PC-9 (cell line): ENCODE measurements at regions not wholly inside any gene's neighbourhood (a gene's known extent, or its start where the extent isn't known, plus 50 kb on each side); places are given as distances from the start of the nearest gene placed in this dataset.

Experiments used
- BruUV-seq: library from RNA; stranded (reverse); fragments of 400-500 nt; replicated peaks from 2 replicates; lab custom pipeline; 2021; lab: Mats Ljungman, UMichigan
- CTCF ChIA-PET: fragments of 300-600 bp; sonication (Branson Sonifier 250); formaldehyde crosslinking; loops from one replicate; lab custom pipeline; 2022; ENCODE audit warnings: antibody characterized with exemption; lab: Charles Lee
- POLR2A ChIA-PET: fragments of 300-600 bp; sonication (Branson Sonifier 250); formaldehyde crosslinking; loops from one replicate; lab custom pipeline; 2022; ENCODE audit warnings: antibody characterized with exemption; ENCODE audit not compliant: unreplicated experiment; lab: Charles Lee
- DNase-seq, 2 experiments: peaks; one replicate each; pipeline versions ENCODE4 v3.0.0 to v3.0.0-alpha.2; 2015 to 2022; ENCODE audit warnings: mixed read lengths in 1 of 2
- H2AFZ ChIP-seq: fragments of 200-600 bp; sonication (generic); 2 replicates; pipeline ENCODE4 v1.8.1; 2017; ENCODE audit warnings: antibody characterized with exemption
- H3F3A ChIP-seq: fragments of 200-600 bp; sonication (generic); 2 replicates; pipeline ENCODE4 v1.8.1; 2017; ENCODE audit warnings: antibody characterized with exemption, mild to moderate bottlenecking, low read depth; ENCODE audit not compliant: insufficient read depth
- H3K27ac ChIP-seq: fragments of 200-600 bp; sonication (generic); 2 replicates; pipeline ENCODE4 v1.6.1; 2016; ENCODE audit warnings: mixed run types
- H3K27me3 ChIP-seq: fragments of 200-600 bp; sonication (generic); 2 replicates; pipeline ENCODE4 v1.6.1; 2016; ENCODE audit warnings: low read depth, mixed run types; ENCODE audit not compliant: insufficient read depth
- H3K36me3 ChIP-seq: fragments of 200-600 bp; sonication (generic); 2 replicates; pipeline ENCODE4 v1.6.1; 2016; ENCODE audit warnings: low read depth, mixed run types
- H3K4me1 ChIP-seq: fragments of 200-600 bp; sonication (generic); replicated peaks from 2 replicates; pipeline ENCODE4 v1.6.1; 2016; ENCODE audit warnings: mixed run types; ENCODE audit not compliant: insufficient read depth
- H3K4me2 ChIP-seq: fragments of 200-600 bp; sonication (generic); 2 replicates; pipeline ENCODE4 v1.6.1; 2017; ENCODE audit warnings: mixed run types
- H3K4me3 ChIP-seq: fragments of 200-600 bp; sonication (generic); 2 replicates; pipeline ENCODE4 v1.6.1; 2016; ENCODE audit warnings: mixed run types
- H3K79me2 ChIP-seq: fragments of 200-600 bp; sonication (generic); 2 replicates; pipeline ENCODE4 v1.6.1; 2017; ENCODE audit warnings: low read depth, mixed run types
- H3K9me2 ChIP-seq: fragments of 200-600 bp; sonication (generic); 2 replicates; pipeline ENCODE4 v1.8.1; 2017; ENCODE audit warnings: mild to moderate bottlenecking; ENCODE audit not compliant: insufficient read depth
- H3K9me3 ChIP-seq: fragments of 200-600 bp; sonication (generic); 2 replicates; pipeline ENCODE4 v1.8.1; 2016; ENCODE audit warnings: low read depth; ENCODE audit not compliant: insufficient read depth
- H4K20me1 ChIP-seq: fragments of 200-600 bp; sonication (generic); 2 replicates; pipeline ENCODE4 v1.8.1; 2017; ENCODE audit not compliant: insufficient read depth
- CTCF ChIP-seq: fragments of 200-600 bp; sonication (generic); conservative IDR thresholded peaks from 2 replicates; pipeline ENCODE4 v1.6.1; 2017; ENCODE audit warnings: mixed run types, antibody characterized with exemption, mild to moderate bottlenecking, moderate library complexity
- EZH2 ChIP-seq: fragments of 200-600 bp; sonication (generic); IDR thresholded peaks from 2 replicates; pipeline ENCODE4 v1.8.0; 2017; ENCODE audit warnings: antibody characterized with exemption, low read depth
- intact Hi-C: fragments of 100-400 bp; cut with micrococcal nuclease; formaldehyde crosslinking; loops from one replicate; pipeline ENCODE4 v1.10.0; 2022; ENCODE audit not compliant: unreplicated experiment

GRCh38 chr22:33221568-33221967 is 163.4 kb upstream of the SYN3 start:
- no peak for DNase-seq
- no peaks in the 10 kb centered on the region for H3K36me3 ChIP-seq
- ChIA-PET CTCF (no interaction called here), POLR2A (no interaction called here)
- no peak overlapping the region for H3K27ac ChIP-seq
- no TSS peak for BruUV-seq
- 0 out of 2 replicates have a peak, but pooled peaks cover 5% of the 10 kb centered on the region for H4K20me1 ChIP-seq
- H3K4me2 ChIP-seq, result no peak overlapping the region
- no peaks in the 10 kb centered on the region for H3K79me2 ChIP-seq
- H3K4me3 ChIP-seq, result no peak overlapping the region
- TF ChIP-seq CTCF (no peak), EZH2 (no peak)
- H3K27me3 ChIP-seq, result peaks cover 84% of the 10 kb centered on the region
- no peak overlapping the region for H2AFZ ChIP-seq
- H3K9me2 ChIP-seq, result no peaks in the 10 kb centered on the region
- intact Hi-C loops, result no loop called here
- H3F3A ChIP-seq, result no peaks in the 10 kb centered on the region
- H3K9me3 ChIP-seq, result no peaks in the 10 kb centered on the region
- no peaks in the 10 kb centered on the region for H3K4me1 ChIP-seq

GRCh38 chr22:33220476-33221080 is 162.4 kb upstream of the SYN3 start:
- Histone ChIP-seq H3K27me3 (peaks cover 88% of the 10 kb centered on the region), H2AFZ (no peak overlapping the region), H3K4me2 (no peak overlapping the region), H3F3A (no peaks in the 10 kb centered on the region), H4K20me1 (0 out of 2 replicates have a peak, but pooled peaks cover 5% of the 10 kb centered on the region), H3K9me2 (no peaks in the 10 kb centered on the region), H3K79me2 (no peaks in the 10 kb centered on the region), H3K36me3 (no peaks in the 10 kb centered on the region), H3K9me3 (no peaks in the 10 kb centered on the region), H3K4me3 (no peak overlapping the region), H3K4me1 (no peaks in the 10 kb centered on the region), H3K27ac (no peak overlapping the region)
- POLR2A ChIA-PET, result no interaction called here
- TF ChIP-seq EZH2 (no peak), CTCF (no peak)
- CTCF ChIA-PET, result no interaction called here
- intact Hi-C loops, result no loop called here
- no TSS peak for BruUV-seq
- no peak for DNase-seq

GRCh38 chr22:33219648-33220384 is 161.6 kb upstream of the SYN3 start:
- H3K9me3 ChIP-seq, result no peaks in the 10 kb centered on the region
- 0 out of 2 replicates have a peak, but pooled peaks cover 5% of the 10 kb centered on the region for H4K20me1 ChIP-seq
- no peak overlapping the region for H3K4me2 ChIP-seq
- no peaks in the 10 kb centered on the region for H3K36me3 ChIP-seq
- no peaks in the 10 kb centered on the region for H3K9me2 ChIP-seq
- POLR2A ChIA-PET, result no interaction called here
- H3K79me2 ChIP-seq, result no peaks in the 10 kb centered on the region
- no TSS peak for BruUV-seq
- CTCF ChIA-PET, result no interaction called here
- no peak overlapping the region for H2AFZ ChIP-seq
- H3K4me3 ChIP-seq, result no peak overlapping the region
- intact Hi-C loops, result no loop called here
- H3K27ac ChIP-seq, result no peak overlapping the region
- H3K27me3 ChIP-seq, result peaks cover 91% of the 10 kb centered on the region
- no peaks in the 10 kb centered on the region for H3K4me1 ChIP-seq
- no peaks in the 10 kb centered on the region for H3F3A ChIP-seq
- no peak for DNase-seq
- TF ChIP-seq EZH2, result no peak
- TF ChIP-seq CTCF, result no peak
